ENCODE measurements at regions not wholly inside any gene's neighbourhood (a gene's known extent, or its start where the extent isn't known, plus 50 kb on each side); places are given as distances from the start of the nearest gene placed in this dataset.

DNA sequence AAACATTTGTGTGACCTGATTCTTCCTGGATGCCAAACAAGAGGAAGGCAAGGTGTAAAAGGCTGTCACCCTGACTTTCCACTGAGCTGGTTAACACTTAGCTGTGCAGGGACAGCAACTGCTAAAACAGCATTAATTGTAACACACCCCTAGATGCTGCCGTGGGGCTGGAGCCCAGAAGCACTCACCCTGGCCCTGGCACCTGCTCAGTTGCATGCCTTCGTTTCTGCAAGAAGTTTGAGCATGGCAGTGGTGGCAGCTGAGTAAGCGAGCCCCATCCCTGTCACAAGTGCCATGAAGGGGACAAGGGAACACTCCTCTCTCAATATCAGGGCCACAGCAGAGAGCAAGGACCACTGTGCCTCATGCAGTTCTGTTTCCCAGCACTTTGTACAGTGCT is 330.2 kb downstream of the TMEM114 start:
- no peak for DNase-seq

DNA sequence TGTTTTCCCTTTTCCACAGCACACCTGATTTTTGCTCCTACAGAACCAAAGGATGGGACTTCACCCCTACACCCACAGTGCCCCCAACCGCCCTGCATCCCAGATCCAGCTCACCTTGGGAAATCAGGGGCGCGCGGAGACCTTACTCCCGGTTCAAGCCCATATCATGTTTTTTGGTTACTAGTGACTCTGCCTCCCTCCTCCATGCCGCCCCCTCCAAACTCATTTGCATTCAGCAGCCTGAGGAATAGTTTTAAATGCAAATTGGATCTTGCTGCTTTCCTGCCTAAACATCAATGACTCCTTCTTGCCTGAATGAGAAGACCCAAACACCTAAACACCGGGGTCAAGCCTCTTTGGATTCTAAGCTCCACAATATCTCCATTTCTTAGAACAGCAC is 331.8 kb downstream of the TMEM114 start:
- no peak for DNase-seq

DNA sequence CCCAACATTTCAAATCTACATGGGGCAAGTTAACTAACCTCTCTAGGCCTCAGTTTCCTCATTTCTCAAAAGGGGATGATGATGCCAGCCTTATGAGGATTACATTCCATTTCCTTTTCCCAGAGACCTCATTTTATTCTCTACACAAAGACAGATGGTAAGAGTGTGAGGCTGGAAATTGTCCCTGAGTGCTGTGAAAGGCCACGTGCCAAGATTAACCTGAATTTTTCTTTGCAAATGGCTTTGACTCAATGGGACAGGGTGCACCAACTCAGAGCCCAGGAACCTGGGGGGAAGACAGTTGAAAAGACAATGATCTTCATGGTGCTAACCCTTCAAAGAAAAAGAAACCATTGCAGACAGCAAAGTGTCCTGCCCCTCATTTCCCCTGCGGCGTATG is 332.8 kb downstream of the TMEM114 start:
- DNase-seq, result no peak

DNA sequence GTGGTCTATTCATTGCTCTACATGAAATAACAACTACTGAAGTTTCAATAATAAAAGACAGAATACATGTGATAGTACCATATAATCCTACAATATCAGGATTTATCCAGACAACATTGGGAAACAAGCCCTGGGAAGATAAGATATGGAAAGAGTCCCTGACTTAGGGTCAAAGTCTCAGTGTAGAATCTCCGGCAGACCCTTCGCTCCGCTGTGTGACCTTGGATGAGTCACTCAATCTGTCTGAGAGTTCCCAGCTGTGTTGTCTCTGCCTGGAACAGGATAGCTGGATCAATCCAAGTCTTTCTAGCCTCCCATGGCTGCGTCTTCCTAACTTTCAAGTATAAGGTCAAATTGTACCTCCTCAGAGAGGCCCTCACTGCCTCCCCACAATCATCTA is 335.9 kb downstream of the TMEM114 start:
- DNase-seq, result no peak

DNA sequence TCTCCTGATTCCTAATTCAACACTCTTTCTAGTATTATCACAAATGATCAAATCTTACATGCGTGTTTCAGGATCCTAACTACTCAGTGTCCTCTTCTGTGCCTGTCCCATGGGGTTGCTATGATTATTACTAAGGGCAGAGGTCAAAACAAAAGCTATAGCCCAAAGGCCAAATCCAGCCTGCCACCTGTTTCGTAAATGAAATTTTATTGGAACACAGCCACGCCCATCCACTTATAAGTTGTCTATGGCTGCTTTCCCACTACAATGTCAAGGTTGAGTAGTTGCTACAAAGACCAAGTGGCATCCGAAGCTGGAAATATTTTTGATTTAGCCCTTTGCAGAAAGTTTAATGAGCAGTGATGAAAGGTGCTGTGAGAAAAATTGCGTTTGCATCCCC is 336.6 kb downstream of the TMEM114 start:
- DNase-seq, result no peak

DNA sequence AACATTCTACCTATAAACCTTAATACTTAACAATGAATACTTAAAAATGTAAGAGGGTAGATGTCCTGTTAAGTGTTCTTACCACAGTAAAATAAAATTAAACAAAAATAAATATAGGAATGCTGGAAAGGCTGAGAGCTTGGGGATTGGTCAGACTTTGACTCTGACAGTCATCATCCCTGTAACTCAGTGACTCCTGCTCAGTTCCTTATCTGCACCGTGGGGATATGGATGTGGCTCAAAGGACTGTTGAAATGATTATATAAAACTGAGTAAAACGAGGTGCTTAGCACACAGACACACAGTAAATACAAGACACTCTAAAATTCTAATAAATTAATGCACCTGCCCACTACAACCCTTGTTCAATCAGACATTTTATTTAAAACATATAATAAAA is 338.6 kb downstream of the TMEM114 start:
- DNase-seq, result no peak

DNA sequence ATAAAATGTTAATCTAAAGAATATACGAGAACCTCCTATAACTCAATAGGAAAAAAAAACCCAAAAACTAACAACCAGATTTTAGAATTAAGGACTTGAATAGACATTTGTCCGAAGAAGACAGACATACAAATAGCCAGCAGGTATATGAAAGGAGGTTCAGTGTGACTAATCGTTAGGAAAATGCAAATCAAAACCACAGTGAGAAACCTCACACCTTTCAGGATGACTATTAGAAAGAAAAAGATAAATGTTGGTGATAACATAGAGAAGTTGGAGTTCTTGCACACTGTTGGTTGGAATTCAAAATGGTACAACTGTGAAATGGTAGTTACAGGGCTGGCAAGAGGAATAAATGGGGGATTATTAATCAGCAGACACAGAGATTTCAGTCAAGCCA is 339.0 kb downstream of the TMEM114 start:
- no peak for DNase-seq

DNA sequence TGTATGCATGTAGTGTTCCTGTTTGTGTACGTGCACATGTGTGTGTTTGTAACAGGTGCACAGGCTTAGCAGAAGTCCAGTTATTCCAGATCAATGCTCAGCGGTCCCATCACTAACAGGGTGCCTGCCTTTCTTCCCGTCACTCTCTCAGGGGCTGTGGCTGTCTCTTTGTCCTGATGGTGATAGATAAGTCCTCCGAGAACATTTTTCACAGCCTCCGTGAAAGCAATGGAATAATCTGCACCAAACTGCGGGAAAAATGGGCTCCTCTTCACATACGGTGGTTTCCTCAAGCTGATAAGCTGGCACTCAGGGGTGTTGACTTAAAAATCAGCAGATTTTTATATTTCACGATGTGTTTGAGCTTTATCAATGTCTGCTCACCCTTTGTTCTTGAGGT is 342.3 kb downstream of the TMEM114 start:
- no peak for DNase-seq

DNA sequence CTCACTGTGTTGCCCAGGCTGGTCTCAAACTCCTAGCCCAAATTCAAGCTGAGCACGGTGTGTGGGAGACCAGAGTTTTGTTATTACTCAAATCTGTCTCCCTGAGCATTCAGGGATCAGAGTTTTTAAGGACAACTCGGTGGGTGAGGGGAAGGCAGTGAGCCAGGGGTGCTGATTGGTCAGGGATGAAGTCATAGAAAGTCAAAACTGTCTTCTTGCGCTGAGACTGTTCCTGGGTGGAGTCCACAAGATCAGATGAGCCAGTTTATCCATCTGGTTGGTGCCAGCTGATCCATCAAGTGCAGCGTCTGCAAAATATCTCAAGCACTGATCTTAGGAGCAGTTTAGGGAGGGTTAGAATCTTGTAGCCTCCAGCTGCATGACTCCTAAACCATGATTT is 346.3 kb downstream of the TMEM114 start:
- no peak for DNase-seq

DNA sequence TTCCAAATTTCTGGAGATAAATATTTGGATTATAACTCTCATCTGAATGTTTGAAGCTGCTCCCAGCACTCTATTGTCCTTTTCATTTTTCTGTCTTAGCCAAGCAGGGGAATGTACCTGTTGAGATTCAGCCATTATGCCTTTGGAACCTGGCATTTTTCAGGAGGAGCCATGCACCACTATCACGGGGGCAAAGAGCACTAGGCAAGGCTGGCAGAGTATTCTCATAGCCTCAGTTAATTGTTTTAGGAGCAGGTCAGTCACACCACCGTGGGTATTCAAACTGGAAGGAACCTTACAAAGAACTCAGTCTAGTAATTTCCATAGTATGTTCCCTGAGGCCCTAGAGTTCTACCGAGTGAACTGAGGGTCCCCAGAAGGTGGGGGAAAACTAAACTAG is 348.9 kb downstream of the TMEM114 start:
- no peak for DNase-seq

DNA sequence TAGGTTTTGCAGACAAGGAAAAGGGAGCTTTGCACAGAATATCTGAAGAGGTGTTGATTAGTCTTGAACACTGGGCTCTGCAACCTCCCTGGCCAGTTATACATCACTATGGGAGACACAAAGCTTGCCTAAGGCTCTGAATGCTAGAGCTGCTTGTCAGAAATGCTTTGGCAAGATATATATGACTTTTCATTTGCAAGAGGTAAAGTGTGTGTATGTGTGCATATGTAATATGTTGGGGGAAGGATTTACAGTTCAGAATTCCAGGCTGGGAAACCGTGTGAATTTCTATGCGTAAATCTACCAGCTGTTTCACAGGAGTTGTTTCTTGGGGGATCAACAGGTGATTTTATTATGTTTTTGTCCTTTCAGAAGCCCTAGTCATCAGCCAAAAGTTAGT is 350.9 kb downstream of the TMEM114 start:
- DNase-seq, result no peak

DNA sequence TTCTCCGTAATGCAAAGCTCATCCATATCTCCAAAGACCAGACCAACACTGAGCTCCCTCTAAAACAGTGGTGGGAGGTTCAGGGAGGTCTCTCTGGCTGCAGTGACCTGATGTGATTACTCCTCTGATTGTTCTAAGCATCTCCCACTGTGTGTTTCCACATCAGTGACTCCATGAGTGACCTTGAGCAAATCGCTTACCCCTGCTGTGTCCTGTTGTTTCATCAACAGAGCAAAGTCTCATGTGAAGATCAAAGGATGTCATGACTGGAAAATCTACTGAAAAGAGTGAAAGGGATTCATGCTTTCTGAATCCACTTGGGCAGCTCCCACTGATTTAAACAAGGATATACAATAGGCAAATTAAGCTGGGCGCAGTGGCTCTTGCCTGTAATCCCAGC is 352.9 kb downstream of the TMEM114 start:
- no peak for DNase-seq

DNA sequence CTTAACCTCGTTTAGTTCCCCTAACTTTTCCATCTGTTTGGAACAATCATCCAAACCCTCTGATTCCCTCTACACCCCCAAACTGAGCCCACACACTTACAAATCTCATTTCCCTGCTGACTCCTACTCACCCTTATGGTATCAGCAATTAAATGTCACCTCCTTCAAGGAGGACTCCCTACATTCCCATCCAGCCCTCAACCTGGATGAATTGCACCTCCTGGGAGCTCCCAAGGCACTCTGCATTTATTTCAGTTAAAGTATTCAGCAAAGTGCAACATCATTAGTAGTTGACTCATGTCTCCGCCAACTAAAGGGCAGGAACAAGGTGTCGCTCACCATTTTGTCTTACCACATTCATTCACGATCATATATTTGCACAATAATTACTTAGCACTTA is 353.5 kb downstream of the TMEM114 start:
- no peak for DNase-seq

DNA sequence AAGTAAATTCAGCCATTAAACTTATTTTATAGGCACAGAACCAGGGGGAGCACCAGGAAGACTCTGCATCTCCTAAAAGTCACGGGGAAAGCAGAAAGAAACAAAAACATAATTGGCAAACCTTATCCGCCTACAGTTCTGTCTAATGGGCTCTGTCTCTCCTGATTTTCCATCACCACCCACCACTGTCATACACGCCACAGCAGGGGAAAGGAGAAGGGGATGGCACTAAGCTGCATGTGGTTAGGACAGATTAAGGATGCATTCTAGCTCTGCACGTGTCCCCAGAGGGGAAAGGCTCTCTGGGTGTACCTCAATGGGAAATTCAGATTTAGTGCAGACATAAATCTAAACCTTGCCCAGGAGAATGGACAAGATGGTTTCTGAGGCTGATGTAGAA is 359.8 kb downstream of the TMEM114 start:
- DNase-seq, result no peak

DNA sequence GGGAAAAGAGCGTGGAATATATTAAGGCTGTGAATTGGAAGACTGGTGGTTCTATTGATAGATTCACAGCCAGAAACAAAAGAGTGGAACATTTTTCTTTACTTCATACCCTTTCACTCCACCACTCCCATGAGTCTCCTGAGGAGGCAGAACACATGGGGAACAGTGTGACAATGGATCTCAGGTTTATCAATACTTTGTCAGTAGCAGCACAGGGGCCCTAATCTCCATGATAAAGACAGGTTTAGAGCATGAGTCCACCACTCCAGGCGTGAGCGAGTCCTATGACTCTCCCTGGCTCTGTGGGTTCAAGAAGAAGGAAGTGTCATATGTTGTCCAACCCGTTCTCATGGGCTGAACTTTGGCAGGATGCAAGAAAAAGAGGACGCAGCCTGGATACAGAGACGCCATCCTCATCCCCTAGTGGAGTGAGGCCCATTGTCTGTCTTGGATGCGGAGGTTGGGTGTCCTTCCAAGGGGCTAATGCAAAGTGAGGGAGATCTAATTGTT is 361.2 kb downstream of the TMEM114 start:
- no peak for DNase-seq

DNA sequence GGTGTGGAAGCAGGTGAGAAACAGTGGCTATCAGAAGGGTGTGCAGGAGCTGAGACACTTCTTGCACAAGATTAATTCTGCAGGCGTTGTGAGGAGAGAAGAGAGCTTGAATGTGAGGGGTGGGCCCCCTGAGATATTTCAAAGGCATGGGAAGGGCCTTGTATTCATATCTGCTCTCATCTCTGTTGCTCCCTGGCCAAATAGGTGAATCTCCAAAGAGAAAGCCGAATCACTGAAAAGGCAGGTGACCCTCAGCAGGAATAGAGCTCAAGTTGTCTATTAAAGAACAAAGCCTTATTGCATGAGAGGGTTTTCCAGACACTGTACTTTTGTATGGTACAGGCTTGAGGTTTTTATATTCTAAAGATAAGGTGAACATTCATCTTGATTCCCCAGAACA is 373.1 kb downstream of the TMEM114 start:
- no peak for DNase-seq

DNA sequence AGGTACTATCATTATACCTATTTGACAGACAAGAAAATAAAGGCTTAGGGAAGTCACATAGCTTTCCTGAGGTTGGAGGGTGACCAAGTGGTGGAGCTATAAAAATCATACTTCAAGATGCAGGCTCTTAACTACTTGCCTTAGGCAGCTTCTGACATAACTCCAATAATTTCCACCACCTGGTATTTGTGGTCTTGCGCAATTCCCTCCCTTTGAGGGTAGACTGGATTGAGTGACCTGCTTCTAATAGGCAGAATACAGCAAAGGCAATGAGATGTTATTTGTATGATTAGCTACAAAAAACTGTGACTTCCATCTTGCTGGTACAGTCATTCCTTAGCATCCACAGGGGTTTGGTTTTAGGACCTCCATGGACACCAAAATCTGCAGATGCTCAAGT is 385.5 kb downstream of the TMEM114 start:
- DNase-seq, result no peak

DNA sequence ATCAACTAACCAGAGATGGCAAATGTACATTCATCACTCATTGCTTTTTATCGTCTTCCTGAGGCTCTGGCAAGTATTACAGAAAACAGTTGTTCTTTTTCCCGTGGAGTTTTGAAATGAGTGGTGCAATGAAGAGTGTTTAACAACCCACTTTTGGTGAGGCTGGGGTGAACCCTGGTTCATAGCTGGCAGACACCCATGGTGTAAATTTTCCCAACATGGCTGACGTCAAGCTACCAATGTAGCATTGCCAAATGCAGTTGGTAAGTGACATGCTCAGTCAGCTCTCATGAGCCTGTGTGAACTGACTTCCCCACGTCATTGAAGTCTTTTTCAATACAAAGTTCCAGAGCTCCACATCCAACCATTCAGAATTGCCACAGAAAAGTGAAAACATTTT is 386.2 kb downstream of the TMEM114 start:
- no peak for DNase-seq

DNA sequence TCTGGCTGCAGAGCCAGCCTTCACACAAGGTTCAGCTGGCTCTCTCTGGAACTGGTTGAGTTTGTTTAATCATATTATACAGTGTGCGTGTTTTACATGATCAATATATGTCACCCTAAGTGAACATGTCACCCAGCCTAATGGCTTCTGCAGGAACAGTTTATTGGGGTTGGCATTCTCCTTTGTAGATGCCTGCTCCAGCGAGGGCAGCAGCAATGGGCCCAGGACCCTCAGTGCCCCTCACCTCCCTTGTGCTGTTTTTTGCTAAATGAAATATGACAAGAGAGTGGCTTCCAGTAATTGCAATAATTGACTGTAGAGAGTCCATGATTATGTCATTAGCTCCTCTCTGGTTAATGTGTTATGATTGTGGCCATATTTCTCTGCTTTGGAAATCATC is 387.2 kb downstream of the TMEM114 start:
- DNase-seq, result no peak

DNA sequence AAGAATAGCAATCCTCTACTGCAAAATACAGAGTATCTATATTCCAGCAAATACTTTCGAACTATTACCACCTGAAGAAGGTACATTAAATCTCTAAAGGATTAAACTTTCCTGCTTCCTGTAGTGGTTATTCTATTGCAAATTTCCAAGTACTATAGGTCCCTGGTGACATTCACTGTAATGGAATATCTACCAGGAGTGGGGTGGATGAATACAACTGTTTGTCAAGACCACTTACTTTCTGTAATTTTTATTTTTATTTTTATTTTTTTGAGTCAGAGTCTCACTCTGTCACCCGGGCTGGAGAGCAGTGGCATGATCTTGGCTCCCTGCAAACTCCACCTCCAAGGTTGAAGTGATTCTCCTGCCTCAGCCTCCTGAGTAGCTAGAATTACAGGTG is 389.5 kb downstream of the TMEM114 start:
- no peak for DNase-seq

DNA sequence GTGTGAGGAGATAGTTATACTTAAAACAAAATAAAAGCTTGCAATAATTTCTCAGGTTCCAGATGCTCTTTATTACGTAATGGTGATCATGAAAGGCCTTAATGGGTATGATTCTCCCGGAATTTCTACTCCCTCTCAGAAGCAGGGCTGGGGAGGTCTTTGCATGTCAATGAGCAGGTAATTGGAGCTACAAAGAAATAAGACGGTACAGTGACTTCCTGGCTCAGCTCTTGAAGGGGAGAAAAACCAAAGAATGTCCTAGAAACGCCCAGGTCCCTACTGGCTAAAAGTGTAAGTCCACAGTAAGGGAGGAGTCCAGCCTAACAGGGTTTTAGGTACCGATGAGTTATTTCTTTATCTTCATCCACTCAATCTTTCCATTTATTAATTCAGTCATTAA is 390.9 kb downstream of the TMEM114 start:
- DNase-seq, result no peak

DNA sequence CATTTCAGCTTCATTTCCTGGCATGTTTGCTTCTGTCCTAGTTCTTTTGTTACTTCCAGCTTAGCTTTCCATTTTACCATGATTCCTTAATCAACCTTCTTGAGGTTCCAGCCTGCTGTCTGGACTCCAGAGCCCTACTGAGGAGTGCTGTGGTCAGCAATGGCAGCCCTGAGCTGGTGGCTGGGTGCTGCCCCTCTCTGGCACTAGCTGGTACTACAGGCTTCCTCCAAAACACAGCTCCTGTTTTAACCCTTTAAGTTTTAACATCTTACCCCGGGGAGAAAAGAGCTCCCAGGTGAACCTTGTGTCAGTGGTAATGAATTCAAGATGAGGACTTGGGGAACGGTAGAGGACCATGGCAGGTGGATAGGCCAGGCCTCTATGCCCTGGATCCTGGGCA is 395.5 kb downstream of the TMEM114 start:
- DNase-seq, result no peak

DNA sequence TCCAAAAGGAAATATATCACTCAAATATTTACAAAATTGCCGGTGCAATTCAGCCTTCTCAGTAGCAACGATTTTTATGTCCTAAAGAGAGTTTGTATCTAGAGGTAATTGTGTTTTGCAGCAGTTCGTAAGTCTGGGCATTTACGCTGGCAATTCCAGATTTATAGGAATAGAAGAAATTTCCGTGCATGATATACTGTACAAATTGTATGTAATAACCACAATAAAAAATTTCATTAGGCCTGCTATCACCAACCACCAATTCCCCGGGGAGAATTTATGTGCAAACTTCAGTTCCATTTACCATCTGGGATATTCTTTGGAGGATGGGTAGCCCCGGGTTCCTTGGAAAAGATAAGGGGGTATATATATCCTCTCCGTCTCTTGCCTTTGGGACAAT is 401.5 kb downstream of the TMEM114 start:
- DNase-seq, result no peak

DNA sequence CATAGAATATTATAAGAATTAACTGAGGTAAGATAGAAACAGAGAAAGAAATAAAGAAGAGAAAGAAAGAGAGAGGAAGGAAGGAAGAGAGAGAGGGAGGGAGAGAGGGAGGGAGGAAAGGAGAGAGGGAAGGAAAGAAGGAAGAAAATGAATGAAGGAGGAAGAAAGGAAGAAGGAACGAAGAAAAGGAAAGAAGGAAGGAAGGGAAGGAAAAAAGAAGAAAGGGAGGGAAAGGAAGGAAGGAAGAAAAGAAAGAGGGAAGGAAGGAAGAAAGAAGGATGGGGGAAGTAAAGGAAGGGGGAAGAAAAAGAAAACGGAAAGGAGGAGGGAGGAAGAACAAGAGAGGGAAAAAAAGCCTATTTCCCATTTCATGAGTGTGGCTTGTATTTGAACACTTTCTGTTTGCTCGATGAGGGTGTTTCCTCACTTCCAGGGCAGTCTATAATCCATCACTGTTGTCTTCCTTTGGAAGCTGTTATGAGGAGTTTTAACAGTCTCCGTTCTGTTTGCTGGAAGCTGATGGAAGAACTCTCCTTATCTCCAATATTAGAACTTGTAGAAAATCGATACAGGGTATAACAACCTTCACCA is 402.4 kb downstream of the TMEM114 start:
- no peak for DNase-seq

DNA sequence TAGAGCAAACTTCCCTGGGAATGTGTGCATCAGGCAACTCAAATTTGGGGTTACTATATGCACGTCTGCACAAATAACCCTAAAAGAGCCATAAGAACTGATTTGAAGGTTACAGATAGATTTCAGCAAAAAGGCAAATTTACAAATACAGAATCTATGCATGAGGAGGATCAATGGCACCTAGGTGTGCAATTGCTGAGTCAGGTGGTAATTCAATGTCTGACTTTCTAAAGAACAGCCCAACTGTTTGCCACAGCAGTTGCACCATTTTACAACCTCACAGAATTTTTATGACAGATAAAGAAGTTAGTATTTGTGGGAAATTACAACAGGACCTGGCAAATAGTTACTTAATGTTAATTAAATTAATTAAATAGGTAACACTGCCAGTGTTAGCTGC is 405.5 kb downstream of the TMEM114 start:
- DNase-seq, result no peak
